NCI-H2081 treated with DMSO at 0.1 percent for 48 hours (cell line): ENCODE measurements at regions not wholly inside any gene's neighbourhood (a gene's known extent, or its start where the extent isn't known, plus 50 kb on each side); places are given as distances from the start of the nearest gene placed in this dataset.

Experiments used
- DNase-seq: peaks from one replicate; lab custom pipeline; 2025; lab: John Stamatoyannopoulos, UW

DNA sequence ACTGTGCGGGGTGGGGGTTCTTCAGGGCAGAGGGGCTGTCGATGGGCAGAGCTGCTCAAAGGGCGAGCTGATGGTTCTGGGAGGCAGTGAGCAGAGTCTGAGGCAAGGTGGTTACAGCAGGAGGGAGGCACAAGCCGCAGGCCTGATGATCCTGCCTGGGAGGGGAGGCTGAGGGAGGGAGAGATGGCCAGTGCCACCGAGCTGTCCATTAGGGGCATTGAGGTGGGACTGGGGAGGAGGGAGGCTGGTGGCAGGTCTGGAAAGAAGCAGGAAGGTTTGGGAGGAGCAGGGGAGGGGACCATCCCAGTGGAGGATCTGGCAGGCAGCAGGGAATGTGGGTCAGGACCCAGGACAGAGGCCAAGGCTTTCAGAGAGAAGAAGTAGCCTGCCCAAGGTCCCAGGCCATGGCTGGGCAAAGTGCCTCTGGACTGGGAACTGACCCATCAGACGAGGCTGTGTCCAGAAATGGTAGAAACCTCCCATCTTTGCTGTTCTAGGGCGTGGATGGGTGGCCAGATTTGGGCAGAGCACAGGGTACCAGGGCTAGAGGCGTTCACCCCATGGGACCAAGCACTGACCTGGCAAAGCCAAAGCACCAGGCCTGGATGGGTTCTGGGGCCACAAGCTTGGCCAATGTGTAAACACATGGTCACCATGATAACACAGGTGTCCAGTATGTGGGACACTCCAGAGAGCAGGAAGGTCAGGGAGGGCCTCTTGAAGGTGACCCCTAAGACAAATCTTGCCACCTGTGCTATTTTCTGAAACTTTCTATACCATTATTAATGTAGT lies 55.5 kb downstream of the INHBB start:
- DNase-seq, result no peak

DNA sequence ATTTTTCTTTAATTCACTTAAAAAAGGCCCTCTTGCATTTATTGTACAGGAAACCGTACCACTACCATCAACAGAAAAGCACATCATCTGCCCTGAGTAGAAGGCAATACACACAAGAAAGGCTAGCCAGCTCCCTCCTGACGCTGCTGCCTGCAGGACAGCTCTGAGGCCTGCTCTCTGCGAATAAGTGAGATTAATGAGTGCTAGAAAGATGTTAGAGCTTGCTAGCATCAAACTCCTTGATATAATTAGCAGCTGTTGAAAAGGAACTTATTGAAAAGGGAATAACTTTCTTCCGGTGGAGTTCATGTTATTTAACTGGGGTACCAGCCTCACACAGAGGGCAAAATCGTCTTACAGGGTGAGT lies 56.1 kb downstream of the INHBB start:
- no peak for DNase-seq

DNA sequence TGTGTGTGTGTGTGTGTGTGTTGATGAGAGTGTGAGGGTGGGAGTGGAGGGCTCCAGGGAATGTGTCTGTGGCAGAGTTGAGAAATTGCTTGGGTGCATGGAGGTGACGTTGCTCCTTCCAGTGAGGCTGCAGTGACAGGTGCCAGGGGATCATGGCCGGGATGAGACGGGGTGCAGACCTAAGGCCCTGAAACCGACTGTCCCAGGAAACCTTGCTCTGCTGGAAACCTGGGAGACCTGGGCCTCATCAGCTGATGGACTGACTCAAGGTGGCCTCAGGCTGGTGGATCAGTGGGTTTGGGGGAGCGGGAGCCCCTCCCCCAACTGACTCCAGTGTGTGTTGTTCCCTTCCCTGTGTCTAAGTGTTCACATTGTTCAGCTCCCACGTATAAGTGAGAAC lies 56.6 kb downstream of the INHBB start:
- no peak for DNase-seq

DNA sequence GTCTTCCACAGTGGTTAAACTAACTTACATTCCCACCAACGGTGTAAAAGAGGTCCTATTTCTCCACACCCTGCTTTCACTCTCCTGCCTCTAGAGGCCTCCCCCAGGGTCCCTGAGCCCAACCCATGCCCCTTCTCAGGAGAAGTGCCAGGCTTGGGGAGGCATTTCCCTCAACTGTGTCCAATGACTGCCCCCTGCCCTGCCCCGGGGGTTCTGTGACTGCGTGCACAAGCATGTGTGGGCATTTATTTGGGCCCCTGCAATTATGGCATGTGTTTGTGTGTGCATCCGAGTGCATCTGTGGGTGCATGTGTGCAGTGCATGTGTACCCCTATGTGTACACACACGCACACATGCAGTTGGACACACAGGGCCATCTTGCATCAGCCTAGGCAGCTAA lies 57.3 kb downstream of the INHBB start:
- DNase-seq, result no peak

DNA sequence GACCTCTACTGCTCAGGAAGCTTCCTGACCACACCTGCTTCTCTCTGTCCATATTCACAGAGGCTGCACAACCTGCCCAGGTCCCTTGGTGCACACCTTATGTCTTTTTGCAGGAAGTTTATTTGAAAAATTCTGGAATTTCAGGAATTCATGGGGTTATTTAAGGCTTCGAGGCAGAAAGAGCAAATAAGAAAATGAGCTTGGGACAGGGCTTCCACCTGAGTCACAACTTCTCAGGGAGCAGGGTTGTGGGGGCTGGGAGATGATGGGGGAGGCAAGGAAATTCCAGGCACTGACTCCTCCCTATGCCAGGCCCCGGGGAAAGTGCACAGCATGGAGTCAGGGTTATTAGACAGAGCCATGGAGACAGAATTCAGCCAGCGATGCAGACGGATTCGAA lies 57.7 kb downstream of the INHBB start:
- DNase-seq, result no peak

DNA sequence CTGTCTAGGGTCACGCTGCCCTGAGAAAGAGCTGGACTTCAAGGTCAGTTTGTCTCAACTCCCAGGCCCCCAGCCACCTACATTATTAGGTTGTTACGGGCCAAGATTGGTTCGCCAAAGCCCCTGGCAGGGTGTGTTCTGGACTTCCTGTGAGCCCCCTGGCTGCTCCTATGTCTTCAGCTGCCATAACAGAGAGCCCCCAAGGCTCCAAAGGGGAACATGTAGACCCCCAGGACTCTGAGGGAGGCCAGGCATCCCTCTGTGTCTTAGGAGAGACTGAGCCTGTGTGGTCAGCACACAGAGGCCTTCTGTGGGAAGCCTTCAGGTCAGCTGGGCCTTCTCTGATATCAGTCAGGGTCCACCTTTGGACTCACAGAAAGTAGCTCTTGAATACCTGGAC lies 58.3 kb downstream of the INHBB start:
- no peak for DNase-seq

DNA sequence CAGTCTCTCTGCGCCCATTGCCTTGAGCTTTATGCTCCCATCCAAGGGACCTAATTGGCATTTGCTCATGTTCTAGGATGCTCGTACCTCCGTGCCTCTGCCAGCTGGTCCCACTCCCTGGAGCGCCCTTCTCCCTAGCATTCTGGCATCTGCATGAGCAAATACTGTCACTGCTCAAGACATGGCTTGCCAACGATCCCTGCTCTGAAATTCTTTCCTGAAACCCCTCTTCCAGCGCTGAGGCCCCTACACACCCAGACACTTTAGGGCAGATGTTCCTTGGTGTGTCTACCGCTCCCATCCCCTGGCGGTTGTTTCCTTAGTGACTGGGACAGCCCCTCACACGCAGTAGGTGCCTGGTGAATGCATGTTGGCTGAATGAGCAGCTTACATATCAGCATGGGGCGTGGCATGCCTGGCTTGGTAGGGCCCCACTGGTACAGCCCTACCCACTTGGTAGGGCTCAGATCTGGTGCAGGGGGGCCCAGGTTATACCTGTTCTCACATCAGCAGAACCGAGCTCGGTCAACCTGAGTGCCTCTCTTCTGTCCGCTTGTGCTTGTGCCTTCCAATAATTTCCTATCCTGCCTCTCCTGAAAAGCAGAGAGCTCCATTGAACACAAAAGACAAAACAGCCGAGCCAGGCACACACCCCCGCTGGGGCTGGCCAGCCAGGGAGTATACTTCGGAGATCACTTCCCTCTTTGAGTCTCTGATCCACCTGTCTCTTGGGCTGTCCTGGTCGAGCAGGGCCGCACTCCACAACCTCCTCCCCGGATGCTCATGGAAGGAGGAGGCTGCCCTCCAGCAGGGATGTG lies 59.2 kb downstream of the INHBB start:
- no peak for DNase-seq

DNA sequence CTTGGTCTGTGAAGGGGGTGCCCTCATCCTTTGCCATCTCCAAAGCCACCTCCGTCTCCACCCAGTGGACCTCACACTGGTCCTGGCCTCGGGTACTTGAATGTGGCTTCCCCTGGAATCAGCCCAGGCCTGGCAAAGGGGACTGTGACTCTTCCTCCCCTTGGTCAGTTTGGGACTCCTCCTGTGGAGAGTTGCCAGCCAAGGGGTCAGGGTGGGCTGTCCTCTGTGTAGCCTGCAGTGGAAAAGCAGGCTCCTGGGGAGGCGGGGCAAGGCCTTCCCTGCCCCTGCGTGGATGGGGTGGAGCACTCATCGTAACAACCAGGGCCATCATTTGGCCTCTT lies 59.8 kb downstream of the INHBB start:
- no peak for DNase-seq

DNA sequence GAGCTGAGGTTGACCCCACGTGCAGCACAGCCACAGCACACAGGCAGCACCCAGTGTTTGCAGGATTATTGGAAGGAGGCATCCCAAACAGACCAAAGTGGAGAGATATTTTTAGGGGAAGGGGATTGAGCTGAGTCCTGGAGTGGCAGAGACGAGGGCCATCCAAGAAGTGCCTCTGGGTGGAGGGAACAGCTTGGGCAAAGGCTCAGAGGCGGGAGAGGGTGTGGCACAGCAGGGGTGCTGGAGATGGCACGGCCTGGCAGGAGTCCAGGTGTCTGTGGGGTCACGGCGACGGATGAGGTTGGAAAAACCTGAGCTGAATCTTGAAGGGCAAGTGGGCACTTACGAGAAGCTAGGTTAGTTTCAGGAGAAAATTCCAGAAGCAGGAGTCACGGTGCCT lies 60.6 kb downstream of the INHBB start:
- DNase-seq, result no peak

DNA sequence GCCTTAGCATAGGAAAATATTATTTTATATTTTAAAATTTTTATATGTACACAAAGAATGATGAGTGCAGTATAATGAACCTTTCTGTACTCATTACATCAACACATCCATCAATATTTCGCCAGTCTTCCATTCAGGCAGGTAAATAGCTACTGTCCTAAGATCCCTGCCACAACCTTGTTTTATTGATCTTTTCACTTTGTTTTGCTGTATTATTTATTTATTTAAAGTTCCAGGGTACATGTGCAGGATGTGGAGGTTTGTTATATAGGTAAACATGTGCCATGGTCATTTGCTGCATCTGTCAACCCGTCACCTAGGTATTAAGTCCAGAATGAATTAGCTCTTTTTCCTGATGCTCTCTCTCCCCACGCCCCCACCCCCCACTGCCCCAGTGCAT lies 64.6 kb downstream of the INHBB start:
- no peak for DNase-seq

DNA sequence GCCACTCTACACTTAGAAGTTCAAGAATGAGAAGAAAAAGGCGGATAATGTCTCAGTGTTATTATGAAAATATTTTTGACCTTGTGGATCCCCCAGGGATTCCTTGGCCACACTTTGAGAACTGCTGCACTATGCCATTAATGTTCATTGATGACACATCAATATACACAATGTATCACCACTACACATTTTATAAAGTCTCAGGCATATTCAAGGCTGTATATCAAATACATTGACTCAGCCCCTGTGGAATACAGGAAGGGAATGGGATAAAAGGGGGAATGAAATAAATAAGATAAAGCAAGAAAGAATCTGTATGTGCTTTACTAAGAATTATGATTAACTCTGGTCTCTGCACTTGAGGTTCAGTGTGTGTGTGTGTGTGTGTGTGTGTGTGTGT lies 69.1 kb downstream of the INHBB start:
- no peak for DNase-seq

DNA sequence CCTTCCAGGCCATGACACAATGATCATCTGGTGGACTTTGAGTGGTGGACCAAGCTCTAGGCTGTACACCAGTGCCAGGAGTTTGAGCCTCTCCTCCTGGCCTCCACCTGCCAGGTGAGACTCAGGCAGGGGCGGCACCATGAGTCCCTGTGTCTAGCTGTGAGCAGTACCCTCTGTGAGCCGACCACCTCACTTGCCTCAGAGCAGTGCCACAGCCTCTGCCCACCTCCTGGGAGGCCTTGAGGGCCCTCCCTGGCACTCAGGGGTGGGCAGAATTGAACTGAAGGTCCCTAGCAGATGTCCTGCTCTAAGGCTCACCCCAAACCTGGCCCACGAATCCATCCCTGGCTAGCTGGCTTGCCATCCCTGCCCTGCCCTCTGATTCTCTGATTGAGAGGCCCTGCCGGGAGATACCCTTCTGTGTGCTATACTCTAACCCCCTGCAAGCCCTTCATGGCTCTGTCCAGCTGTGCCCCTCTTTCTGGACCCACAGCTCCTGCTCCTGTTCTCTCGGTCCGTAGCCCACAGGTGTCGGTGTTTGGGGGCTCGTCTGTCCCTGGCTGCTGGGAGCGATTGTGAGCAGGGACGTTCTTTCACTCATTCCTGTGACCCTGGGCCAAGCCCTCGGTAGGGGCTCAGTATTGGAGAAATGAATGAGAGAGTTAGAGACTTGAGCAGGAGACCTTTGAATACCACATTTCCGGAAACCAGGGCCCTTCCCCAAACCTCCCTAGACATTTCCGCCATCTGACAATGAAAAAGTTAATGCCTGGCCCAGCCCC lies 70.0 kb downstream of the INHBB start:
- DNase-seq, result no peak

DNA sequence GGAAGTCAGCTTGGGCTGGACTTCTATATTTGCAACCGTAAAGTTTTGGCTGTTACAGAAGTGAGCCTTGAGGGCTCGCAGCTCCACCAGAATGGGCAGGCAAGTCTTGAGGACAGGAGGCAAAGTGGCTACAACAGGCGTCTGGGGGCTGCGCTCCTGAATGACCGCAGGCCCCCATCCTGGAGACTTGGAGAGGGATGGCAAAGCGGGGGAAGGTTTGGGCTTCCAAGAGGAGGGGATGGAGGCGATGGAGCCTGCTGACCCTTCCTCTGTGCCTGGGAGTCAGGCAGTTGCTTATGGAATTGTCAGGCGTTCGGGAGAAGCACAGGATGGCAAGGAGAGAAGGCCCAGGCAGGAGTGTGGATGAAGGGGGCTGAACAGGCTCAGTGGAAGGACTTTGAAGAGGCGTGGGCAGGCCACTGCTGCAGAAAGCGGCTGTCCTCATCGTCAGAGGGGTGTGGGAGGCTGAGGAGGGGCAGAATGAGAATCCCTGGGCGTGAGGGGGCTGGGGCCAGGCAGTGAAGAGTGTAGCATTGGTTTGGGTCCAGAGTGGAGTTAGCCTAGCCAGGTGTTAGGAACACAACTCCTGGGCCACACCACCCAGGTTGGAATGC lies 72.3 kb downstream of the INHBB start:
- DNase-seq, result no peak

DNA sequence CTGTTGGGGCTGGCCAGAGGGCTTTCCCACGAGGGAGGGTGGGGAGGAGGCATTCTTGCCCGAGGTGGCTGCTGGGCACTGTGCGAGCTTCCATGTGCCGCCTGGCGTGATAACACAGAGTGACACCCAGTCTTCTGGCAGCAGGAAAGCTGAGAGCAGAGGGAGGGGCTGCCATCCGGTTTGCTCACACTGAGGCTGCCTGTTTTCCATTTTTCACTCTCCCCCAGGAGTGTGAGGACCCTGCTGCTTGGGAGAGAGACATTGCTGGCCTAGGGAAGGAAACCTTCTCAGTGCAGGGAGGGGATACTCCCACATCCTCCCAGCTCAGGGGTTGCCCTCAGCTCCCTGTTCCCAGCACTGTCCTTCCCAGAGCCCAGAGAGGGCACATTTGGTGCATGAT lies 73.1 kb downstream of the INHBB start:
- DNase-seq, result no peak

DNA sequence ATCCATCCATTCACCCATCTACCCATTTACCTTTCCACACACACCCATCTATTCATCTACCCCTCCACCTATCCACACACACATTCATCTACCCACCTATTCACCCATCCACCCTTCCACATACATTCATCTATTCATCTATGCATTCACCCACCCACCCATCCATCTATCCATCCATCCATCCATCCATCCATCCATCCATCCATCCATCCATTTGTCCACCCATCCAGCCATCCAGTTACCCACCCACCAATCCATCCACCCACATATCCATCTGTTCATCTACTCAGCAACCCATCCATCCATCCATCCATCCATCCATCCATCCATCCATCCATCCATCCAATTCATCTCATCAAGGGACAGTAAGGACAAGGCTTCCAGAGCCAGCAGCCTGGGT lies 74.0 kb downstream of the INHBB start:
- DNase-seq, result no peak

DNA sequence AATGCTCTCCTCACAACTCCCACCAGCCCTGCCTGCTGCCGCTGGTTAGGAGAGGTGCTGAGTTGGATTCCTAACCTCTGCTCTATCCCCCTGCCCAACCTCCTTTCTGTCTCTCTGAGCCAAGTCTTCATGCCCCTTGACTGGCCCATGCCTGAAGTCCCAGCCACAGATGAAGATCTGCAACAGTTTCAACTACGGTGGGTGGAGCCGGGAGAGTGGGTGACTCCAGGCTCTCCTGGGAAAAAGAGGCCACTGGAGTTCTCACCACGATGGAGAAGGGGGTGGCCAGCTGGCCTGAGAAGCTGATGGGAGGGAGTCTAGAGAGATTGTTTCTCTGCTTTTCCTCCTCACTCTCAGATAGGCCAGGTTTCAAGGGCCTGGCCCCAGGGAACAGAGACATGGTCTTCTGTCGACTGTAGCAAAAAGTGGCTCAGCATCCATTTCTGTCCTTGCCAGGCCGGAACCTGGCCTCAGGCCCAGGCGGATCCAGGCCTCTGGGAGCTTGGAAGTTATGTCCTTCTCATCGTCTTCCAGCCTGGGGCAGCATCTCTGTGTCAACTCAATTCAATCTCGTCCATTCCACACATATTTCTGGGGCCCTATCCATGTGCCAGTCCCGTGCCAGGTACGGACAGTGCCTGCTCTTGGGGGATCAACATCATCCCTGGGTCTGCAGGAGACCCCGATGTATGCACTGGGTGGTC lies 75.3 kb downstream of the INHBB start:
- no peak for DNase-seq

DNA sequence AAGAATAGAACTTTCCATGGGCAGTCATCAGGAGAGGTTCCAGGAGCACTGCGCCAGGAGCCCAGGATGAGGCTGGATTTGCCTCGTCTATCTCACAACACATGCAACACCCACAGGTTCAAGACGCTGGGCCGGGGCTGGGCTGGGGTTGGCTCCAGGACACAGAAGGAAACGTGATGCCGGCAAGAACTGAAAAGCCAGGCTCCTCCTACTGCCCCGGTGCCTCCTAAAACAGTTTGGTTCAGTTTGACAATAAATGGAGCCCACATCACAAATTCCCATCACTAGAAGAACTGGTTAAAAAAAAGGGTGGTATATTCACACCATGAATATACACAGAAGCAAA lies 75.9 kb downstream of the INHBB start:
- no peak for DNase-seq

DNA sequence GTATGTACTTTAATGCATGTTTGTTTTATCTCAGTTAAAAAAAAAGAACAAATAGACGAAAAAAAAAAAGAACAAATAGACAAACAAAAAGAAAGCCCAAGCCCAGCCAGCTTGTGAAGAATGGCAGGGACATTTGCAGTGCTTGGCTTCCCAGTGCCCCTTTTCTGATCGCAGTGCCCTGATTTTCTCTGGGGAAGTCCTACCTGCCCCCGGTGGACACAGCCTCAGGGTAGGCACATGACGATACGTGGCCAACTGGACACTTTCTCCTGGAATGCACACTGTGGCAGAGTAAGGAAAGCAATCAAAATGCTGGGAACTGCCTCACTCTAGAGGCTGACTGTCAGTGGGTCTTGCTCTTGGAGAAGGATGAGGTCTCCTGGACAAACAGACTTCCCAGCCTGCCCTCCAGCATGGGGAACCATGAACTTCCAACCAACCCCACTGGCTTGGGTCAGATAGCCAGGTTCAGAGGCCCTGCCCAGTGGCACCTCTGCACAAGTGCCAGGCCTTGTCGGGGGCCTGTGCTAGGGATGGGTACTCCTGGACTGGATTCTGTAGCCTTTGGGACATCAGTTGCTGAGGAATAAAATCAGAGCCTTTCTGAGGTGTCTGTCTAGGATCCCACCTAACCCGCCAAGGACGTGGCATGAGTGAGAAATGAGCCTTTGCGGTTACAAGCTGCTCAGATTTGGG lies 76.7 kb downstream of the INHBB start:
- no peak for DNase-seq

DNA sequence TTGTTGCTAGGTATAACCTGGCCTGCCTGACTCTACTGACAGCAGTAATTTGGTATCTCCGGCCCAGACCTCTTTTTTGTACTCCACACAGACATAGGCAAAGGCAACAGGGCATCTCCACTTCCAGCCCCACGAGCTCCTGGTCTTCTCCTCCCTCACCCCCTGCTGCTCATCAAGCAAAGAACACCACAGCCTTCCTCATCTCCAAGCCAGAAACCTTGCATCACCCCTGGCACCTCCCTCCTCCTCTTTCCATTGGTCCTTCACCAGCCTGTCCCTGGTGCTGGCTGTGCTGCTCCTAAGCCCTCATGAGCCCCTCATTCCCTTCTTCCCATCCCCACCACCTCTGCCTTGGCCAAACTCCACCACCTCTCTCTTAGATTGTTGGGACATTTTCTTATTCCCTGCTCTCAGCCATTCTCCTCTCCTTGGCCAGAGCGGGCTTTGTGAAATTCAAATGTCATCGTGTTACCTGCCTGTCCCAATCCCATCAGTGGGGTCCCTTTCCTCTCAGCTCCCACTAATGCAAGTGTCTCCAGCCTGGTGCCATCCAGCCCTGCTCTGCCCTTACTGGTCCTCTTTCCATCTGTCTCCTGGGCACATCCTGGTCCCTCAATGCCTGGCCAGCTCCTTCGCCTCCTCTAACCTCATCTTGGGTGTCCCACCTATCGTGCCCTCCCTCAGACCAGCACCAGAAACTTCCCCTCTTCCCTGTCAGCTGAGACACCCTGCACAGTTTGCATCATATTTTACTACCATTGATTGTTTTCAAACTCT lies 77.4 kb downstream of the INHBB start:
- no peak for DNase-seq

DNA sequence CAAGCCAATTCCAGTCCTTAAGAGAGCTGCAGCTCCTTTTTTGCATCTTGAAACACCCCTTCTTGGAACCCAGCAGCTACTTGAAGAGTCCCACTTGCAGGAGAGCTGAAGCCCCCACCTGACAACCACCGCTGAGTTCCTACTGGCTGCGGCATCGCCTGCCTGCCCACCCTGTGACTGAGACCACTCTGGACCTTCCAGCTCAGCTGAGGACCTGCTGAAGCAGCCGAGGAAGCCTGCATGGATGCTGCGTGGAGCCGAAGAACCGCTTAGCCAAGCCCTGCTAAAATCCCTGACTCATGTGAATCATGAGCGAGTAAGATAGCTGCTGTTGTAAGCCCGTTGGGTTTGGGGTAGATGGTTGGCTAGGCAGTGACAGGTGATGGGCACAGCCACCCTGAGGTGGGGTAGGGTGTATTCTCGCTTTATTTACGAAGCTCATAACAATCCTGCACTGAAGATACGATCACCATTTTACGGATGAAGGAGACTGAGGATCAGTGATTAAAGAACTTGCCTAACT lies 78.4 kb downstream of the INHBB start:
- DNase-seq, result no peak
